H4 (cell line): ENCODE measurements at regions not wholly inside any gene's neighbourhood (a gene's known extent, or its start where the extent isn't known, plus 50 kb on each side); places are given as distances from the start of the nearest gene placed in this dataset.
"Not testable (repeated sequence)": the region's sequence is repeated elsewhere in the genome, so short reads cannot be mapped to it uniquely, and the experiment has no call there.

ENCODE experiments used
- DNase-seq: peaks from one replicate; pipeline ENCODE4 v3.0.0-alpha.2; 2015; ENCODE audit warnings: low spot score

DNA sequence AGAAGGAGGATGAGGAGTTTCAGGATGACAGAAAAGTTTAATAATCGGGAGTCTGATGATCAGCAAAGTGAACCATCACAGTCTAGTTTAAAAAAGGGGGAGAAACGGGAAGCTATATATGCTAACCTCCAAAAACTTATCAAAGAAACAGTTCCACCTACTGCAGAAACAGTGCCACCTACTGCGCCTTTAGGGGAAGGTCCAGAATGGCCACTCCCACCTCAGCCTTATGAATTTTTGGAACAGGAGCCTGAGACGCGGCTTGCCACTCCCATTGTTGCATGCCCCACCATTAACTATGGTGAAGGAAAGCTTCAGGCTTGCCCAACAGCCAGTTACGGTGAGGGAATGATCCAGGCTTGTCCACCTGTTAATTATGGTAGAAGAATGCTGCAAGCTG lies 929.0 kb downstream of the SLITRK6 start:
- DNase-seq = peak; percentile 27

DNA sequence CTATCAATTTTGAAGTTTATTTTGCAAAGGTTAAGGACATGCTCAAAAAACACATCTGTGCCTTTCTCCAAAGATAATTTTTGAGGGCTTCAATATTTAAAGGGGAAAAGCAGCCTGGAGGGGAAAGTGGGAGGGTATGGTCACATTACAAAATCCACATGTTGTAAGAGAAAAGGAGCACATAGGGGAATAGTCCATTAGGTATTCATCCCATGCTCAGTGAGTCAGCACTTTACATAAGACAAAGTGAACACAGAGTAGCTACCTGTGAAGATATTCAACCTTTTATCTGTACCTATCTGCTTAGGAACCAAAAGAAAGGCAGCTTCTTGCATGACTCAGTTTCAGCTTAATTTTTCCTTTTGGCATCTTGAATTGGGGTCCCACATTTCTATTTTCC lies 932.0 kb downstream of the SLITRK6 start:
- no peak for DNase-seq

- DNase-seq = peak; percentile 72
Measured at GRCh38 chr13:84865783-84866221, 933.4 kb downstream of the SLITRK6 start.

DNA sequence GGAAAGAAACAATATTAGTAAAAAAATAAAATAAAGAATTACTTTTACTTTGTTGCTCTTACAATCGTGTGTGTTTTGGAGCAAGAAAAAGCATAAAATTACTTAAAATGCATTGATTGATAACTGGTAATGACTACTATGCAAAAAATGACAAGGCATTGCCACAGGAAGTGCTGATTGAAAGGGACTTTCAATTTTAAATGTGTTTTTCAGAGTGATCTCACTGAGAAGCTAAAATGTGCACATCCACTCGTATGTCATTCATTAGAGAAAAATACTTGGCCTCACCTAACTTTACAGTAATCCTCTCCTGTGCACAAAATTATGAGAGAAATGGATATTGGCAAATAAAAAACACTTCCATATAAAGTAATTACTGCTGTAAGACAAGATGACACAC lies 934.9 kb downstream of the SLITRK6 start:
- no peak for DNase-seq

DNA sequence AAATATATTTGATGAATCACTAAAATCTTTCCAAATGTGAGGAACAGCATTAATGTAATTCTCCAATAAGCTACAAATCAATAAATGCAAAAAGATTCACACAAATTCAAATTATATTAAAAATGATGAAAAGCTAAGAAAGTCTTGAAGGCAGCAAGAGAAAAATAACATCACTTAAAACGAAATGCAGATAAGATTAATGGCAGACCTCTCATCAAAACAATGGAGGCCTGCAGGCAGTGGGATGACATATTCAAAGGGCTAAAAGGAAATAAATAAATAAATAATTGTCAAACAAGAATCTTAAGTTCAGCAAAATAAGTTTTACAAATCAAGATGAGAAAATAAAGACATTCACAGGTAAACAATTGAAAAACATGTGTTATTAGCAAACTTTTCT lies 952.1 kb downstream of the SLITRK6 start:
- DNase-seq = no peak

DNA sequence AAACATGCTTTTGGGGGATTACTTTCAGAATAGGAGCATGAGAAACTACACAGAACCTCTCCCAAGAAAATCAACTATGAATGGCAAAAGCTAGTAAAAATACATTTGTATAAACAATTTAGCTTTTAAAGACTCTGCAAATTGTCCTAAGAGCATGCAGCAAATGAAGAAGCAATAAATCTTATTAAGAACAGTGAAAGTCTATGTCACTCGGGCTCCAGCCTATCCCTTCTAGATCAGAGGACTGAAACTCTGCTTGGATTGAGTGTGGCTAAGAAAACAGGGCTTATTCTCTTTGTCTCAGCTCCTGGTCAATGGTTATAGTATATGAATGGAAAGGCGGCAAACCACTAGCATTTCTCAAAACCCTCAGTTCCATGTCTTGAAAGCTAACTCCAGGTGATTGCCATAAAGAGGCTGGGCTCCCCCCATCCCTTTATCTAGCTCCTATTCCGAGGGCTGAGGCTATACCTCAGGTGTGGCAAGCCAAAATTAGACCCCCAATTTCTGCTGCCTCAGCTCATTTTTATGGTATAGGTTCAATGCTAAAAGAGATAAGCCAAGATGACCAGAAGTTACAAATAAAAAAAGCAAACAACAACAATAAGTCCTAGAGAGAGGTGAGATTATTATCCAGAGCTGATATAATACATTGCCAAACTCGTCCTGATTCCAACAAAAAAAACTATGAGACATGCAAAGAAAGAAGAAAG lies 953.2 kb downstream of the SLITRK6 start:
- no peak for DNase-seq

DNA sequence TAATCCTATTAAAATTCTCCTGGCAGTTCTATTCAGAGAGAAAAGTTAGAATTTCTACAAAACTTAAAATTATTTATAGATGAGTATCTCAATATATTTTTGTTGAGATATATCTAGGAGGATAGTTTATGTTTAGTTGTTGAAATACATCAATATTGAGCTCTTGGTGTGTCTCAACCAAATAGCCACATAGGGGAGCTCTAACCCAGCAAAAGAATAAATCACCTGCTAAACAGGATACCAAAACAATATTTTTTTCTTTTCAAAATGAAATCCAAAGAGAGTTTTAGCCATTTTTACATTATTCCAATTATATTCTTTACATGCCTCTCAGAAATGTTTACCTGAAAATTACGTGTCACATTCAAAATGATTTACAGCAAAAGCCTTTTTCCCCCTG lies 954.7 kb downstream of the SLITRK6 start:
- DNase-seq = peak; percentile 3

GRCh38 chr13:84843368-84843767 lies 955.9 kb downstream of the SLITRK6 start:
- no peak for DNase-seq

GRCh38 chr13:84834201-84834600 lies 951.9 kb upstream of the SLITRK1 start:
- DNase-seq = no peak

DNA sequence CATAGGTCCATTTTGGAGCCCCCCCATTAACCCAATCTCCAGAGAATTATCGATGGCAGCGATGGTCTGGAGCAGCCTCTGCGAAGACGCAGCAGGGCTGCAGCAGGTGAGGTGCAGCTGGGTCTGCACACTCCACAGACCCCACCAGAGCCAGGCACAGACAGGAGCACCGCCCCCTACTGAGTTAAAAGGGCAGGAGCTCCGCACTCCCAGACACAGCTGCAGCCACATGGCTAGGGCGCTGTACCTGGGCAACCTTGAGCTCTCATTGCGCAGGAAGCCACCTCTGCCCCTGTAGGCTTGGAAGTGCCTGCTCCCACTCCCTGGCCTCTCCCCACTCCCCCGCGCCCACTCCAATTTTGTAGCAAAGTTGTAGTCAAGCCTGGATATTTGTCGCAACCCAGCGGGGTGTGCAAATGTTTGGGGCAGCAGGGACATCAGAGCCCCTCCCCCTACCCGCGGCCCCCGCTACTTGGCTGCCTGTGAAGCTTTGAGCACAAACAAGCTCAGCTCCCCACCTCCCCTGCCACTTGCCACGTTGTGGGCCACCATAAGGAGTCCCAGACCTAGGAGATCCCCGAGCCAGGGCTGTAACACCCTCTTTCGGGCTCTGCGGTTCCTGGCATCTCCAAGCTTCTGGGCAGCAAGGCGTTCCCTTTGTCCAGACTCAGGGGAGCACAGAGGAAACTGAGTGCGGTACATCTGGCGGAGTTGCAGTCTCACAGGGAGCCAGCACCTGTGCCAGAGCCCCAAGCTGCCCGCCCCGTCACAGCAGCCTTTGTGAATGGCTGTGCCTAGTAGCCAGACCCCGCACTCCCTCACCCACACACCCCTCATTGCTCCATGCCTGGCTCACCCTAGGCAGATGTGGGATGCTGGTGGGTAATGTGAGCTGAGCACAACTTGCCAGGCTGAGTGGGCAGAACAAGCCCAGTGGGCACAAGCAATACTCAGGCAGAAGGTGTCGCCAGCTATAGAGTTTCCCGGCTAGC lies 949.7 kb upstream of the SLITRK1 start:
- no peak for DNase-seq

- no peak for DNase-seq
Measured at GRCh38 chr13:84823528-84823927, 941.3 kb upstream of the SLITRK1 start.

DNA sequence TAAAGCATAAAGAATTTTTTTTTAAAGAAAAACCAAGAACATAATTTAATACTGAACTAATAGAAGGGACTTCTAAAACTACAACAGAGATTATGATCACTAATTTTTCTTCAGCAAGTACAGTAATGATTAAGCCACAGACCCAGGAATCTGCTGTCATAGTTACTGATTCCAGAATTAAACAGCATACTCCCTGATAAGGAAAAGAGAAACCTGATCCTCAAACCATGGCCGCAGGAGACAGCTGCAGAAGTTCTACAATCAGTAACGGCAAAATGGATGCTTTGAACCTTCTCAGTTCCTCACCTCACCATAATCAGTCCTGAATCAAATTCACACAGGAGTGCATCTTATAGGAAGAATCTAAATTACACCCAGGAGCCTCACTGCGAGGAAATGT lies 939.0 kb upstream of the SLITRK1 start:
- no peak for DNase-seq

DNA sequence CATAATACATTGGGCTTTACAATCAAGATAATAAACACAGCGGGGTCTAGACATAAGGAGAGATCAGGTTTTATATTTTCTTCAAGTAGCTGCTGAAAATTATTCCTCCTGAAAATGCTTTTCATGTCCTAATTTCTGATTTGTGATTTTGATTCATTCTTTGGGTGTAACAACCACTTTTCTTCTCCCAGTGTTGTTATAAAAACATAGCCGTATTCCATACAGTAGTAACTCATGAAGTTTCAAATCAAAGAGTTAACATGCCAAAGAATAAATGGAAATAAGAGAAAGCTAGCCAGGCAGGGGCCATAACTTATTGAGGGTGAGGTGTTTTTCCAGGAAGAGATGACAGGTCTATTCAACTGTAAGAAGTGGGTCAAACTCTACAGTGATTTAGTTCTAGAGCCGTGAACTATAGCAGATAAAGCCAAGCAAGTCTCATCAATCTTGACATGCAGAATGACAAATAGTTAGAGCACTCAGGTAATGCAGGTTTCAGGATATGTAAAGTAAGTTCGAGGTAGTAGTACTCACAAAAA lies 934.4 kb upstream of the SLITRK1 start:
- no peak for DNase-seq

GRCh38 chr13:84812789-84813188 lies 930.5 kb upstream of the SLITRK1 start:
- DNase-seq = no peak

DNA sequence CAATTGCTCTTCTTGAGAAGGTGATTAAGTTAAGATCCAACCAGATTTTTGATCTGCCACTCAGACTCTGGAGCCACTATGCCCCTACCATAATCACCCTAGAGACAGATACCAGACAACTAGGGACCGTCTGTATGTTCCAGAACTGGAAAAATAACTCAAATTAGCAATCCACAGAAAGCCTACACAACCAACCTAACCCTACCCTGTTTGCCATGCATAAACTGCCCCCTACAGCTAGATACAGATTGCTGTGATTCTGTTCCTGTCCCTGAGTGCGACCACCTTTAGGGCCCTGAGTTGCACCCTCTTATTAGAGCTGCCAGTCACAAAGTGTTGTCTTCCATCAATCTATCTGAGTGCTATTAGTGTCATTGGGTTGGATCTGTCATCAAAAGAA lies 929.8 kb upstream of the SLITRK1 start:
- no peak for DNase-seq

DNA sequence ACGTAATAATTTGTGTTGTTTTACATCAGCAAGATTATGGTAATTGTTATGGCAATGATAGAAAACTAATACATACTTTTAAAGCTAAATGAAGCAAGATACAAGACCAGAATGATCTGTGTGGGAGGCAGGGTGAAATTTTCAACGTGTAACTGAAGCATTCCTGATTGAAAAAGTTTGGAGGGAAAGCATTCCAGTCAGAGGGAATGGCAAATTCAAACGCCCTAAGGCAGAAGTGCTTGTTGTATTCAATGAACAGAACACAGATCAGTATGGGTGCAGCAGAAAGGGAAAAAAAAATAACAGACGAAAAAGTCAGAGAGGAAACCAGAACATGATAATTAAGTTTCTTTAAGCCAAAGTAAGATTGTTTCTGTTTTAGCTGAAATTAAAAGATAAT lies 928.5 kb upstream of the SLITRK1 start:
- no peak for DNase-seq

DNA sequence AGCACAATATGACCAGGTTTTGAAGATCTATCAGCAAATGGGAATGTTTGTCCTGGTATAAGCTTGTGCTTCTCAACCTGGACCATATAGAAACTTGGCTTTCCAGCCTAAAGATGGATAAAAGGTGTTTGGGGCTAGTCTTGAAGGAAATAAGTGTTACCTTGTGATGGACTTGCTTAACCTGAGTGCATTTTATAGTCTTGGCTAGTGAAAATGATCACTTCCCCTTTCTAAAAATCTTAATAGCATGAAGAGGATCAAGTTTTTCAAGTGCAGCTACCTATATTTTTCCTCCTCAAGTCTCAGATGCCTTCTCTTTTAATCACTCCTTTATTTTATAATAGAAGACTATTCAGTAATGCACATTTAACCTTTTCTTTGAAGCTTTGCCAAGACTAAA lies 919.8 kb upstream of the SLITRK1 start:
- no peak for DNase-seq

- no peak for DNase-seq
Measured at GRCh38 chr13:84784443-84785153, 902.3 kb upstream of the SLITRK1 start.

- no peak for DNase-seq
Measured at GRCh38 chr13:84777316-84777715, 895.0 kb upstream of the SLITRK1 start.

- no peak for DNase-seq
Measured at GRCh38 chr13:84776593-84776992, 894.3 kb upstream of the SLITRK1 start.

DNA sequence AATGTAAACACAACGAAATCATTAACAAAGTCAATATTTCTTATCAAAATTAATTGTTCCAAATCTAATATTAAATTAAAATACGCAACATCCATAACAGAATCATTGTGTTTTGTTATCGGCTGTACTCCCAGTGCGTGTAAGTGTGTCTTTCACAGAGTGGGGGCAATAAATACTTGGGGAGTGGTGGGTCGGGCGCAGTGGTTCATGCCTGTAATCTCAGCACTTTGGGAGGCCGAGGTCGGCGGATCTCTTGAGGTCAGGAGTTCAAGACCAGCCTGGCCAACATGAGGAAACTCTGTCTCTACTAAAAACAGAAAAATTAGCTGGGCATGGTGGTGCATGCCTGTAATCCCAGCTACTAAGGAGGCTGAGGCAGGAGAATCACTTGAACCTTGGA lies 893.6 kb upstream of the SLITRK1 start:
- DNase-seq = not testable (repeated sequence)

- no peak for DNase-seq
Measured at GRCh38 chr13:84774111-84774510, 891.8 kb upstream of the SLITRK1 start.
